RPMI7951 (cell line): ENCODE measurements at regions not wholly inside any gene's neighbourhood (a gene's known extent, or its start where the extent isn't known, plus 50 kb on each side); places are given as distances from the start of the nearest gene placed in this dataset.

Source experiments
- DNase-seq: peaks from one replicate; pipeline ENCODE4 v3.0.0-alpha.2; 2012; ENCODE audit warnings: low read depth

- DNase-seq, result no peak
These were observed 56.2 kb upstream of the PEX5L start for GRCh38 chr3:180092889-180093288.

DNA sequence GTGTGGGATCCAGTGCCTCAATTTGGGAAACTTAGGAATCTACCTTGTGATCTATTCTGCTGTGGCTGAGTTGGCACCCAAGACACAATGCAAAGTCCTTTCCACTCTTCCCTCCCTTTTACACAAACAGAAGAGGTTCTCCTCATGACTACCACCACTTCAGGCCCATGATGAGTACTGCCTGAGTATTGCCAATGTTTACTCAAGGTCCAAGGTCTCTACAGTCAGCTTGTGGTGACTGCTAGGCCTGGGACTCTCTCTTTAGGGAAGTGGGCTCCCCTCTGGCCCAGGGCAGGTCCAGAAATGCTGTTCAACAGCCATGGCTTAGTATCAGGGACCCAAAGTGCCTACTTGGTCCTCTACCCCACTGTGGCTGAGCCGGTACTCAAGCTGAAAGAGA, 56.8 kb upstream of the PEX5L start:
- DNase-seq, result no peak

DNA sequence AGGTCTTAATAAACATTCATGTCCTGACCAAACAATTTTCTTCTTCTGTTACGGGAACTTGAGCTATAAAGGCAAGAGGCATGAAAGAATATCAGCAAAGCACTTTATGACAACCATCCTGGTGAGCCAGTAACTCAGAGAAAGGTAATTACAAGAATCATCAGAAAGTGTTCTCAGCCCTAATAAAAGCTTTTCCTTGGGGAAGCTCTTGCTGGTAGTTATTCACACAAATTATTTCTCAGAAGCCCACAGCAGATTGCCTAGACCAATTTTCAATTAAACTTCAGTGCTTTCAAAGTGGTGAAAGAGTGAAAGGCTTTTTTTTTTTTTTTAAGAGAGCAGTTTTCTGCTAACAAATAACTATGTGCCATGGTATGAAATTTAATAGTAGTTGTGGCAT, 60.9 kb upstream of the PEX5L start:
- DNase-seq, result no peak

DNA sequence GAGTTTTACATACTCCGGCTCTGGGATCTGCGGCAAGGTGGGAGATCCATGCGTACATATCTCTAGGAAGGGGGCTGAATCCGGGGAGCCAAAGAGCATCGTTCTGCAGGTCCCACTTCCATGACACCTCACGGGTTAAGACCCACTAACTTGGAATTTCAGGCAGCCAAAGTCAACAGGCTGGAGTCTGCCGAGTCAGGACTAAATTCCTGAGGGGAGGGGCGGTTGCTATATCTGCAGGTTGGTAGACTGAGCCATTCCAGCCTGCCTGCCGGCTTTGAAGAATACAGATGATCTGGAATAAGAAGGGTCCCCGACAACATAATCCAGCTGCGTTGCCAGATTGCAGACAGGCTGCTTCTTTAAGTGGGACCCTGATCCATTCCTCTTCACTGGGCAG, 65.4 kb upstream of the PEX5L start:
- no peak for DNase-seq

- no peak for DNase-seq
These were observed 65.9 kb upstream of the PEX5L start for GRCh38 chr3:180102604-180103003.

GRCh38 chr3:180116203-180116602, 79.5 kb upstream of the PEX5L start:
- DNase-seq, result no peak

DNA sequence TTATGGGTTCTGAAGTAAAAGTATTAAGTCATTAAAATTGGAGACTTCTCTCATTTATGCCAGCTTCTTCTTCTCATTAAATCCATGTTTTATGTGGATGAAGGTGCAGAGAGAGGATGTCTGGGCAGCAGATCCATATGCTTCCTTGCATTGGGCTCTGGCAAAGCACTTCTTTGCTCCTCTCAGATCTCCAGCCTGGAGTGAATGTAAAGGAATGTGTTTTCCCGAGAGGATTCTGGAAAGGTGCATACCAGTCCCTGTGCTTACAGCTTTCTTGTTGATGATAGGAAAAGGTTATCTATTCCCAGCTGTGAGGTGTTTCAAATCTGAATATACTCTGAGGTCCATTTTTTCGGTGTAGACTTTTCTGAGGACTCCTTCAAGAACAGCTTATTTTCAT, 79.9 kb upstream of the PEX5L start:
- DNase-seq, result no peak

GRCh38 chr3:180117381-180118163, 80.8 kb upstream of the PEX5L start:
- no peak for DNase-seq

DNA sequence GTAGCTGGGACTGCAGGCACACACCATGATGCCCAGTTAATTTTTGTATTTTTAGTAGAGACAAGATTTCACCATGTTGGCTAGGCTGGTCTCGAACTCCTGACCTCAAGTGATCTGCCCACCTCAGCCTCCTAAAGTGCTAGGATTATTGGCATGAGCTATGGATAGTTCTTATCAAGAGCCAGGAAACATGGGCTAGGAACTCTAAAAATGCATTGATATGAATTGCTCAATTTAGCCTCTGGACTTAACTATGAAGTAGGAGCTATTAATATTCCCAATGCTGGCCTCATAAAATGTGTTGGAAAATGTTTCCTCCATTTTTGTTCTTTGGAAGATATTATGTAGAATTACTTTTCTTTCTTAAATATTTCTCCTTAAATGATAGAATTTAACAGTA, 82.8 kb upstream of the PEX5L start:
- no peak for DNase-seq

DNA sequence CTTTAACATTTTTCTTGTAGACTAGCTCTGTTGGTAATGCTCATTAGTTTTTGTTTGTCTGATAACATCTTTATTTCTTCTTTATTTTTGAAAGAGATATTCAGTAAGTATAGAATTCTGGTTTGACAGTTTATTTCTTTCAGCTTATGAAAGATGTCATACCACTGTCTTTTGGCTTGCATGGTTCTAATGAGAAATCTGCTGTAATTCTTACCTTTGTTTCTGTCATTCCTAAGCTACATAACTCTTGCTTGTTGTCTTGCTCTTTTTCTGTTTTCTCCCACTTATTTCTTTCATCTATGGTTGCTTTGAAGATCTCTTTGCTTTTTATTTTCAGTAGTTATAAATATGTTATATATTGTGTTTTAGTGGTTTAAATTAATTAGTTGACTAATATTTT, 87.2 kb upstream of the PEX5L start:
- DNase-seq, result no peak

DNA sequence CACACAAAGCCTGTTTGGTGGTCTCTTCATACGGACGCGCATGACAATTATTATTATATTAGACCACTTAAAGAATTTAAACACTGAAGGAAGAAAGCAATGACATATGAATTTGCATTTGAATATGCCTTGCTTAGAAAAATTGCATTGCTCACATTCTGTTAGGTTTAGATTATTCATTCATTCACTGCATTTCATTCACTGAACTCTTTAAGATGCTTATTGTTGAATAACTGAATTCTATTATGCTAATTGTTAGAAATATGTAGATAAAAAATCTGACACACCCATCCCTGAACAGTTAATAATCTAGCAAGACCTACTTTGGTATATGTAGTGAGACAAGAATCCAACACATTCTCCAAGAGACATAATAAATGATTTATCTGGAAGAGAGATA, 94.4 kb upstream of the PEX5L start:
- no peak for DNase-seq

- no peak for DNase-seq
These were observed 98.4 kb upstream of the PEX5L start for GRCh38 chr3:180135101-180135500.

GRCh38 chr3:180138871-180139270, 102.1 kb upstream of the PEX5L start:
- DNase-seq, result no peak

DNA sequence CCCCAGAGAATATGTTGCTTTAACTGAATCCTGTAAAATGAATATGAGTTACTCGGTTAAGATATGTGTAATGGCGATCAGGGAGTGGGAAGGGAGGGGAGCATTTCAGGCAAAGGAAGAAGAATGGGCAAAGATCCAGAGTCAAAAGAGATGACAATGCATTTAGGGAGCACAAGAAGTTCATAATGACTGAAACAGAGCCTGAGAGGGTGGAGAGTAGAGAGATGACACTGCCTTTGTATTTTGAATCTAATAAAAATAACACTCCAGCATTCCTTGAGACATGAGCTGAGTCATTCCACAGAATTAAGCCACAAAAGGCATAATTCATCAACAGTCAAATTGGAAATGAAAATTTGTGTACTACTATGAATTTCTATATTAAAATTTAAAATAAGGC, 105.3 kb upstream of the PEX5L start:
- DNase-seq, result no peak

DNA sequence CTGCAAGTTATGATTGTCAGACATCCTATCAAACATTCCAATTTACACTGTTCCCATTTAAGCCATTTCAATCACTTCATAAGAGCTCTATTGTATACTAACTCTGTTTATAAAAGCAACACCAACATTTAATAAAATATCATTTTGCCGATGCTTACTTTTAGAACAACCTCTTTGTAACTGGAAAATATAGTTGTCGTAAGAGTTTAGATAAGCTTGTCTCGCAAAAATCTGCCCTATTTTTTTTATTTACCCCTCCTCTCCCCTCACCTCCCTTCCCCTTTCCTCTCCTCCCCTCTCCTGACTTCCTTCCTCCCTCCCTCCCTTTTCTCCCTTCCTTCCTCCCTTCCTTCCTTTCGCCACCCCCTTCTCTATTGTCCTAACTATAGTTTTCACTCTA, 105.7 kb upstream of the PEX5L start:
- no peak for DNase-seq

GRCh38 chr3:180161770-180162169, 125.0 kb upstream of the PEX5L start:
- DNase-seq, result no peak

DNA sequence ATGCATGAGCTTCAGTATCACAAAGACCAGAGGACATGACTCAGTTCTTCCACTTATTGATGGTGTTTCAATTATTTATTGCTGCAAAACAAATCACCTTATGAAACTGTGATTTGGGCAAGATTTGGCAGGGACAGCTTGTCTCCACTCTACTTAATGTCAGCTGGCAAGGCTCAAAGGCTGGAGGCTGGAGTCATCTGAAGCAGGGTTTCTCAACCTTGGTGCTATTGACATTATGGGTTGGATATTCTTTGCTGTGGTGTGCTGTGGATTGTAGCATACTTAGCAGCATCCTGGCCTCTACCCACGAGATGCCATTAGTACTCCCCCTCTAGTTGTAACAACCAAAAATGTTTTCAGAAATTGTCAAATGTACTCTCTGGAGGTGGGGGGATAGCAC, 138.8 kb upstream of the PEX5L start:
- no peak for DNase-seq

GRCh38 chr3:180176059-180176458, 139.3 kb upstream of the PEX5L start:
- DNase-seq, result no peak

- DNase-seq, result no peak
These were observed 140.5 kb upstream of the PEX5L start for GRCh38 chr3:180177255-180177654.

DNA sequence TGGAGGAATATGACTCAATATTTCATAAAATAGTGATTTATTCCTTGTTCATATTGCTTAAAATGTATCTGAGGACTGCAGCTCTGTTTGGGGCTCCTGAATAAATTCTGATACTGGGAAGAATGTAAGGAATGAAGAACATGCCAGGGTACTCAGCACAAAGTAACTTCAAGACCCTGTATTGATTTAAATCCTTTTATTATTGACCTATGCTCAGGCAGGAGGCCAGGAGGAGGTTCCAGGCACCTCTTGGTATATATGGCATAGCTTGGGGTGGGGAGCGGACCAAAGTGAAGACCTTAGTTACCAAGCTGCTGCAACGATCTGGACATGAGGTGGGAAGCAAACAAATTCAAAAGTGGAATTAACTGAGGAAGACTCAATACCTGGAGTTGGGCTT, 142.8 kb upstream of the PEX5L start:
- DNase-seq, result no peak

DNA sequence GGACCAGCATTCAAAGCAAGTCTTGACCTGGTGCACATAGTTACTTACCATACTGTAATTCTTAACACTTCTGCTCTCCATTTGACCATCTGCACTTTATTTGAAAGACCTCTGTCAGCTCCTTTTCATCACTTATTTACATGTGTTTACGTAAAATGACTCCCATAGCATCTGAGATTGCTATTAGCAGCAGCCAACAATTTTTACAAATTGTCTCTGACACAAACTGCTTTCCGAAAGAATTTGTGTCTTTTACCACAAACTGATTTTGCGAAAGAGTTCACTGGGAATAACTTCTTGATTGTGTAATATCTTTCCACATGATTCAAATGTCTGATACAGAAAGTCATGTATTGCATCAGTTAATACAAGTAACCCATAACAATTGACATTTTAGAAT, 144.1 kb upstream of the PEX5L start:
- DNase-seq, result no peak

GRCh38 chr3:180181387-180181786, 144.7 kb upstream of the PEX5L start:
- no peak for DNase-seq

DNA sequence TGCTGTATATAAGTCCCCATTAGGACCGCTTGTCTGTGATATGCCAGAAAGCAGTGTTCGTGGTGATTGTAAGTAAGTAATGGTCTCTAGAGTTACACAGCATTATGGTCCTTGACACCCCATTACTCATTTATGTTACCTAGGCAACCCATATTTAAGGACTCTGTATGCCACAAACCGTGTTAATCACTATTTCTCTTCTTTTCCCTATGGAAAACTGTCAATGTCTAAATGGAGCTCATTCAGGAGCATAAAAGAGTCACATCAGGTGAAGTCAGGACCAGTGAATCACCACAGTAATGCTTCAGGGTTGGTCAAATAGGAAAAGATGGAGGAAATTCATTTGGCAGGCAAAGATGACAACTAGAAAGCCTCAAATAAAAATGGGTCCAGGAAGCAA, 146.6 kb upstream of the PEX5L start:
- no peak for DNase-seq

- no peak for DNase-seq
These were observed 148.1 kb upstream of the PEX5L start for GRCh38 chr3:180184816-180185215.
